ENCODE measurements at regions not wholly inside any gene's neighbourhood (a gene's known extent, or its start where the extent isn't known, plus 50 kb on each side); places are given as distances from the start of the nearest gene placed in this dataset.

GRCh38 chr5:19058216-19058615 is 929.8 kb downstream of the CDH18 start:
- no peak for TF ChIP-seq POLR2A (IDR thresholded peaks at IDR 0.05; ENCODE audit: low read depth, low read length)
- TF ChIP-seq CEBPB (IDR thresholded peaks at IDR 0.05; ENCODE audit: low read depth, low read length): no peak
- no peak for TF ChIP-seq CTCF (conservative IDR thresholded peaks at IDR 0.05; ENCODE audit: low read depth, low read length)
- TF ChIP-seq, protein P1, sequence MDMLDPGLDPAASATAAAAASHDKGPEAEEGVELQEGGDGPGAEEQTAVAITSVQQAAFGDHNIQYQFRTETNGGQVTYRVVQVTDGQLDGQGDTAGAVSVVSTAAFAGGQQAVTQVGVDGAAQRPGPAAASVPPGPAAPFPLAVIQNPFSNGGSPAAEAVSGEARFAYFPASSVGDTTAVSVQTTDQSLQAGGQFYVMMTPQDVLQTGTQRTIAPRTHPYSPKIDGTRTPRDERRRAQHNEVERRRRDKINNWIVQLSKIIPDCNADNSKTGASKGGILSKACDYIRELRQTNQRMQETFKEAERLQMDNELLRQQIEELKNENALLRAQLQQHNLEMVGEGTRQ (IDR thresholded peaks at IDR 0.05; ENCODE audit: low read depth, low read length): no peak
- TF ChIP-seq CHD1 (IDR thresholded peaks at IDR 0.05; ENCODE audit: low read depth, low read length): no peak

All from IMR-90 (cell line).